Neuronal stem cell (in vitro differentiated cells): ENCODE measurements at regions not wholly inside any gene's neighbourhood (a gene's known extent, or its start where the extent isn't known, plus 50 kb on each side); places are given as distances from the start of the nearest gene placed in this dataset.

Source experiments
- DNase-seq: peaks from one replicate; pipeline ENCODE4 v3.0.0-alpha.2; 2013; ENCODE audit warnings: low spot score
- H2AFZ ChIP-seq: one replicate; pipeline ENCODE4 v1.6.1; 2013; ENCODE audit warnings: mild to moderate bottlenecking, low read length, inconsistent platforms
- H2AK5ac ChIP-seq: 2 replicates; pipeline ENCODE4 v1.6.1; 2013; ENCODE audit warnings: low read depth, mild to moderate bottlenecking, inconsistent platforms, low read length, moderate library complexity, mixed read lengths
- H2BK120ac ChIP-seq: 2 replicates; pipeline ENCODE4 v1.6.1; 2013; ENCODE audit warnings: low read depth, mild to moderate bottlenecking, inconsistent platforms, low read length, moderate library complexity, mixed read lengths
- H2BK12ac ChIP-seq: one replicate; pipeline ENCODE4 v1.6.1; 2013; ENCODE audit warnings: low read length, inconsistent platforms
- H2BK15ac ChIP-seq: 2 replicates; pipeline ENCODE4 v1.6.1; 2013; ENCODE audit warnings: mild to moderate bottlenecking, low read length, inconsistent platforms, mixed read lengths
- H2BK5ac ChIP-seq: one replicate; pipeline ENCODE4 v1.6.1; 2013; ENCODE audit warnings: inconsistent platforms, mild to moderate bottlenecking, low read length, moderate library complexity
- H3K14ac ChIP-seq: one replicate; pipeline ENCODE4 v1.6.1; 2013; ENCODE audit warnings: low read length, inconsistent platforms
- H3K18ac ChIP-seq: 2 replicates; pipeline ENCODE4 v1.6.1; 2013; ENCODE audit warnings: low read length, inconsistent platforms
- H3K23ac ChIP-seq: 2 replicates; pipeline ENCODE4 v1.6.1; 2013; ENCODE audit warnings: low read depth, mild to moderate bottlenecking, mixed read lengths, low read length, inconsistent platforms; ENCODE audit not compliant: poor library complexity
- H3K27ac ChIP-seq: replicated peaks from 3 replicates; pipeline ENCODE4 v1.5.1; 2013; ENCODE audit warnings: low read length, inconsistent platforms
- H3K27me3 ChIP-seq, 3 experiments: 2 replicates each; pipeline ENCODE4 v1.6.1; 2013; ENCODE audit warnings: low read length in 3 of 3, mild to moderate bottlenecking in 2 of 3, inconsistent platforms in 1 of 3, low read depth in 1 of 3, mixed read lengths in 1 of 3, moderate library complexity in 1 of 3; ENCODE audit not compliant: control insufficient read depth in 3 of 3, insufficient read depth in 3 of 3
- H3K36me3 ChIP-seq, 2 donors: replicated peaks in 1 of 2; 2 replicates each; pipeline ENCODE4 v1.6.1; 2013; ENCODE audit warnings: low read length in 2 of 2; ENCODE audit not compliant: control insufficient read depth in 2 of 2, insufficient read depth in 2 of 2
- H3K4ac ChIP-seq: 2 replicates; pipeline ENCODE4 v1.6.1; 2013; ENCODE audit warnings: inconsistent platforms, mild to moderate bottlenecking, low read length, moderate library complexity
- H3K4me1 ChIP-seq, 2 donors: 1 replicate in 1 of 2; 2 replicates in 1 of 2; pipeline ENCODE4 v1.6.1; 2013; ENCODE audit warnings: low read length in 2 of 2, low read depth in 1 of 2; ENCODE audit not compliant: control insufficient read depth in 2 of 2, insufficient read depth in 1 of 2
- H3K4me2 ChIP-seq: one replicate; pipeline ENCODE4 v1.6.1; 2013; ENCODE audit warnings: mild to moderate bottlenecking, low read length, inconsistent platforms; ENCODE audit not compliant: insufficient read depth, poor library complexity, severe bottlenecking
- H3K4me3 ChIP-seq, 2 donors: 2 replicates each; pipeline ENCODE4 v1.5.1; 2013; ENCODE audit warnings: low read length in 2 of 2, mild to moderate bottlenecking in 2 of 2, inconsistent platforms in 1 of 2, moderate library complexity in 1 of 2
- H3K79me1 ChIP-seq: one replicate; pipeline ENCODE4 v1.6.1; 2013; ENCODE audit warnings: low read depth, mild to moderate bottlenecking, inconsistent platforms, low read length, moderate library complexity
- H3K9ac ChIP-seq: one replicate; pipeline ENCODE4 v1.6.1; 2013; ENCODE audit warnings: mild to moderate bottlenecking, low read depth, low read length, inconsistent platforms; ENCODE audit not compliant: poor library complexity
- H3K9me3 ChIP-seq, 2 donors: replicated peaks in 1 of 2; 2 replicates each; pipeline versions ENCODE3 to v1.6.1; 2013; ENCODE audit warnings: low read length in 2 of 2, mild to moderate bottlenecking in 2 of 2, inconsistent platforms in 1 of 2, low read depth in 1 of 2, mixed read lengths in 1 of 2, moderate library complexity in 1 of 2; ENCODE audit not compliant: control insufficient read depth in 2 of 2, insufficient read depth in 1 of 2
- H4K8ac ChIP-seq: one replicate; pipeline ENCODE4 v1.6.1; 2013; ENCODE audit warnings: low read depth, mild to moderate bottlenecking, inconsistent platforms, low read length, moderate library complexity
- H4K91ac ChIP-seq: one replicate; pipeline ENCODE4 v1.6.1; 2013; ENCODE audit warnings: low read length, low read depth, mild to moderate bottlenecking, inconsistent platforms; ENCODE audit not compliant: poor library complexity
- WGBS, 2 donors: extraction: QIAGEN DNeasy Blood & Tissue Kit; methylation state at CpG; one replicate each; pipeline ENCODE4 v1.1.7; 2013; ENCODE audit warnings: missing lambda C conversion rate in 2 of 2, mixed read lengths in 1 of 2; ENCODE audit not compliant: insufficient read length in 2 of 2, insufficient replicate concordance in 1 of 2; ENCODE audit errors: extremely low coverage in 2 of 2; 5-methylcytosine and 5-hydroxymethylcytosine counted together

- Histone ChIP-seq H3K4me1 (peaks cover 0 to 3% of the 10 kb centered on the region in 2 donors), H3K23ac (no peak overlapping the region), H2BK15ac (no peak overlapping the region), H4K91ac (no peak overlapping the region), H3K36me3 (no peaks in the 10 kb centered on the region), H2AFZ (no peak overlapping the region), H3K4ac (no peak overlapping the region), H3K9ac (no peak overlapping the region), H3K18ac (no peak overlapping the region), H3K4me2 (no peak overlapping the region), H3K4me3 (no peak overlapping the region), H3K79me1 (no peaks in the 10 kb centered on the region), H2BK120ac (no peak overlapping the region), H2AK5ac (no peak overlapping the region), H3K27me3 (no peaks in the 10 kb centered on the region), H2BK5ac (no peak overlapping the region), H4K8ac (no peak overlapping the region), H3K27ac (no peak overlapping the region), H3K14ac (no peak overlapping the region), H3K9me3 (no peaks in the 10 kb centered on the region), H2BK12ac (no peak overlapping the region)
- no peak for DNase-seq
- no CpG with 5 or more reads among the region's 2 CpGs for WGBS, 2 donors
Measured at GRCh38 chr1:222880587-222880986, 65.7 kb downstream of the DISP1 start.

GRCh38 chr1:222886194-222886854 lies 71.5 kb downstream of the DISP1 start:
- H3K9me3 ChIP-seq = no peaks in the 10 kb centered on the region
- no peak overlapping the region for H3K4me2 ChIP-seq

DNA sequence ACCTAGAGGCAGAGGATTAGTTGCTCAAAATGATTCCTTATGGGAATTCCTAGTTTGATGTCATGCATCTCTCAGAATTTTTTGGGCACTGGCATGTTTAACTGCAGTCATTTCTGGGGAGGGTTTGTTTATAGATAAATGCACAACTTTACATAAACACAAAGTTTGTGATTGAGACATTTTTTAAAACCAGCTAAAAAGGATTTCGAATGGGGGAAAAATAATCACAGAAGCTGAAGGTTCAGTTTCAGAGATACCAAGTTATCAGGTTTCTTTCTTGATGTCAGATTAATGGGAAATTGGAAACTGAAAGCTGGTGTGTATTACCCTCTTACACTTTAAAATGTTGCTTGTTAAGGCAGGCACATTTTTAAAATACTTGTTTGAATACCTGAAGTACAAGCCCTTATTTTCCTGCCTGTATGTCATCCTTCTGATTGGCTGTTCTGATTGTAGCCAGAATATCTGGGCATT lies 72.1 kb downstream of the DISP1 start:
- H3K4me2 ChIP-seq = no peak overlapping the region
- H3K4me3 ChIP-seq = no peak overlapping the region
- H2AFZ ChIP-seq = no peak overlapping the region
- H2BK5ac ChIP-seq = no peak overlapping the region
- H3K4ac ChIP-seq = no peak overlapping the region
- H4K8ac ChIP-seq = no peak overlapping the region
- H2BK15ac ChIP-seq = no peak overlapping the region
- H3K23ac ChIP-seq = no peak overlapping the region
- no peaks in the 10 kb centered on the region for H3K79me1 ChIP-seq
- H3K18ac ChIP-seq = no peak overlapping the region
- H3K27me3 ChIP-seq = no peaks in the 10 kb centered on the region
- no CpG with 5 or more reads among the region's 1 CpG for WGBS, 2 donors
- H3K4me1 ChIP-seq = peaks cover 0 to 4% of the 10 kb centered on the region in 2 donors
- no peak overlapping the region for H3K9ac ChIP-seq
- H4K91ac ChIP-seq = no peak overlapping the region
- no peak overlapping the region for H3K27ac ChIP-seq
- no peaks in the 10 kb centered on the region for H3K9me3 ChIP-seq
- H3K36me3 ChIP-seq = no peaks in the 10 kb centered on the region
- DNase-seq = no peak
- H2BK120ac ChIP-seq = no peak overlapping the region
- no peak overlapping the region for H3K14ac ChIP-seq
- no peak overlapping the region for H2BK12ac ChIP-seq
- H2AK5ac ChIP-seq = no peak overlapping the region

More at GRCh38 chr1:222886194-222886854, 71.5 kb downstream of the DISP1 start:
- Histone ChIP-seq H2AK5ac (no peak overlapping the region), H2BK120ac (no peak overlapping the region), H2BK12ac (no peak overlapping the region), H3K18ac (no peak overlapping the region), H3K27me3 (no peaks in the 10 kb centered on the region), H3K4me3 (no peak overlapping the region), H3K14ac (no peak overlapping the region), H3K23ac (no peak overlapping the region), H2BK15ac (no peak overlapping the region), H3K9ac (no peak overlapping the region), H3K4me1 (no peaks in the 10 kb centered on the region), H4K91ac (no peak overlapping the region), H3K36me3 (no peaks in the 10 kb centered on the region), H4K8ac (no peak overlapping the region), H3K27ac (no peak overlapping the region), H2AFZ (no peak overlapping the region), H3K4ac (no peak overlapping the region), H3K79me1 (no peaks in the 10 kb centered on the region), H2BK5ac (no peak overlapping the region)
- DNase-seq = no peak
- no CpG with 5 or more reads among the region's 4 CpGs for WGBS, 2 donors

DNA sequence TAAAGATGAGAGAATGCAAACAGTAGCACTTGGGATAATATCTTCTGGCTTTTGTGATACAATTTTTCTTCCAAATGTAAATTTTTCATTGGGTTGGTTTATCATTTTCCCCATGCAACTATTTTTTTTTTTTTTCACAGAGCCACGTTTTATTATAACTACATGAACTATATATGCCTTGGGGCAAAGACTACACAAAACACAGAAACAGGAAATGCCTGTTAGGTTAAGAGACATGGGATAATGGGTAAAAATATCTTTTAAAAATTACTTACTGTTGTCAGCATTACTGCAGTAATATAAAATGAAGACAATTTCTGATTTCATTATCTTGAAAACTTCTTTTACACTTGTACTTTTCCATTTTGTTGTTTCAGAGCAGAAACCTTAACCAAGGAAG lies 74.6 kb downstream of the DISP1 start:
- DNase-seq = no peak
- H4K91ac ChIP-seq = no peak overlapping the region
- H3K36me3 ChIP-seq = peaks cover 0 to 2% of the 10 kb centered on the region in 2 donors
- no peak overlapping the region for H3K14ac ChIP-seq
- no peak overlapping the region for H2BK120ac ChIP-seq
- H3K9ac ChIP-seq = no peak overlapping the region
- no CpG with 5 or more reads among the region's 1 CpG for WGBS, 2 donors
- peaks cover 2% of the 10 kb centered on the region for H3K79me1 ChIP-seq
- no peak overlapping the region for H3K4me2 ChIP-seq
- peaks cover 0 to 11% of the 10 kb centered on the region in 2 donors for H3K4me1 ChIP-seq
- H4K8ac ChIP-seq = no peak overlapping the region
- H3K9me3 ChIP-seq = peaks cover 4 to 9% of the 10 kb centered on the region in 2 donors
- H2BK15ac ChIP-seq = no peak overlapping the region
- H3K23ac ChIP-seq = no peak overlapping the region
- H3K4ac ChIP-seq = no peak overlapping the region
- H2BK12ac ChIP-seq = no peak overlapping the region
- no peak overlapping the region for H2AFZ ChIP-seq
- H3K18ac ChIP-seq = no peak overlapping the region
- H3K27me3 ChIP-seq = no peaks in the 10 kb centered on the region
- H2AK5ac ChIP-seq = no peak overlapping the region
- no peak overlapping the region for H3K27ac ChIP-seq
- H3K4me3 ChIP-seq = no peak overlapping the region
- H2BK5ac ChIP-seq = no peak overlapping the region
